Natural killer cell (primary cell): ENCODE measurements at regions not wholly inside any gene's neighbourhood (a gene's known extent, or its start where the extent isn't known, plus 50 kb on each side); places are given as distances from the start of the nearest gene placed in this dataset.

ENCODE experiments used
- ATAC-seq, 3 donors: fragments of 150-1000 bp in 2 of 3; fragments of 200-7000 bp in 1 of 3; cut with Tn5 transposase; 1 replicate in 1 of 3; 2 replicates in 2 of 3; pipeline ENCODE4 v1.10.0; 2021; ENCODE audit warnings: mild to moderate bottlenecking in 2 of 3, moderate library complexity in 2 of 3
- DNase-seq, 2 donors: peaks; one replicate each; pipeline versions ENCODE4 v3.0.0 to v3.0.0-alpha.2; 2013 to 2021; ENCODE audit warnings: mixed read lengths in 1 of 2
- H3K27ac ChIP-seq: one replicate; pipeline ENCODE4 v1.5.1; 2013; ENCODE audit warnings: mild to moderate bottlenecking, low read length
- H3K27me3 ChIP-seq: one replicate; pipeline ENCODE4 v1.6.1; 2013; ENCODE audit warnings: low read length; ENCODE audit not compliant: control insufficient read depth, insufficient read depth
- H3K36me3 ChIP-seq: one replicate; pipeline ENCODE4 v1.6.1; 2013; ENCODE audit warnings: low read length; ENCODE audit not compliant: control insufficient read depth, insufficient read depth
- H3K4me1 ChIP-seq: one replicate; pipeline ENCODE4 v1.6.1; 2013; ENCODE audit warnings: low read length; ENCODE audit not compliant: control insufficient read depth, insufficient read depth
- H3K4me3 ChIP-seq: one replicate; pipeline ENCODE4 v1.5.1; 2013; ENCODE audit warnings: low read length
- H3K9me3 ChIP-seq: one replicate; pipeline ENCODE4 v1.6.1; 2013; ENCODE audit warnings: low read length; ENCODE audit not compliant: control insufficient read depth, insufficient read depth
- H3K27ac Mint-ChIP-seq, 2 donors: one replicate each; pipeline ENCODE4 v1.8.0; 2022; ENCODE audit warnings: mild to moderate bottlenecking in 2 of 2, mixed read lengths in 2 of 2, moderate library complexity in 1 of 2
- H3K27me3 Mint-ChIP-seq, 2 donors: one replicate each; pipeline ENCODE4 v1.8.0; 2022; ENCODE audit warnings: low read depth in 2 of 2, mixed read lengths in 2 of 2
- H3K36me3 Mint-ChIP-seq: one replicate; pipeline ENCODE4 v1.8.0; 2022; ENCODE audit warnings: mixed read lengths
- H3K4me1 Mint-ChIP-seq, 2 donors: one replicate each; pipeline ENCODE4 v1.8.0; 2022; ENCODE audit warnings: mixed read lengths in 2 of 2
- H3K4me3 Mint-ChIP-seq: one replicate; pipeline ENCODE4 v1.8.0; 2022; ENCODE audit warnings: mild to moderate bottlenecking, moderate library complexity, mixed read lengths
- H3K9me3 Mint-ChIP-seq, 2 donors: one replicate each; pipeline ENCODE4 v1.8.0; 2022; ENCODE audit warnings: mixed read lengths in 2 of 2
- CTCF ChIP-seq: fragments of 200-600 bp; IDR thresholded peaks from one replicate; pipeline ENCODE4 v1.8.0; 2022; ENCODE audit warnings: antibody characterized with exemption
- WGBS: methylation state at CpG from one replicate; pipeline ENCODE4 v1.1.7; 2013; ENCODE audit warnings: missing lambda C conversion rate; ENCODE audit not compliant: insufficient coverage; 5-methylcytosine and 5-hydroxymethylcytosine counted together
- intact Hi-C: fragments of 100-400 bp; cut with micrococcal nuclease; formaldehyde crosslinking; loops from one replicate; pipeline ENCODE4 v1.14.2; 2022

GRCh38 chr2:195300631-195301030, 356.4 kb upstream of the SLC39A10 start:
- H3K27me3 ChIP-seq: no peaks in the 10 kb centered on the region
- Mint-ChIP-seq H3K27me3 (peaks cover 0 to 3% of the 10 kb centered on the region in 2 donors), H3K4me3 (no peak overlapping the region), H3K9me3 (no peaks in the 10 kb centered on the region), H3K4me1 (no peaks in the 10 kb centered on the region), H3K36me3 (no peaks in the 10 kb centered on the region), H3K27ac (no peak overlapping the region)
- H3K4me3 ChIP-seq: no peak overlapping the region
- DNase-seq: no peak
- intact Hi-C loops: no loop called here
- no peaks in the 10 kb centered on the region for H3K36me3 ChIP-seq
- H3K27ac ChIP-seq: no peak overlapping the region
- no CpG with 5 or more reads among the region's 2 CpGs for WGBS
- no peaks in the 10 kb centered on the region for H3K4me1 ChIP-seq
- ATAC-seq: no peak
- TF ChIP-seq CTCF: no peak
- no peaks in the 10 kb centered on the region for H3K9me3 ChIP-seq

- no peaks in the 10 kb centered on the region for H3K36me3 Mint-ChIP-seq
Measured at GRCh38 chr2:195299600-195299999, 357.4 kb upstream of the SLC39A10 start.

DNA sequence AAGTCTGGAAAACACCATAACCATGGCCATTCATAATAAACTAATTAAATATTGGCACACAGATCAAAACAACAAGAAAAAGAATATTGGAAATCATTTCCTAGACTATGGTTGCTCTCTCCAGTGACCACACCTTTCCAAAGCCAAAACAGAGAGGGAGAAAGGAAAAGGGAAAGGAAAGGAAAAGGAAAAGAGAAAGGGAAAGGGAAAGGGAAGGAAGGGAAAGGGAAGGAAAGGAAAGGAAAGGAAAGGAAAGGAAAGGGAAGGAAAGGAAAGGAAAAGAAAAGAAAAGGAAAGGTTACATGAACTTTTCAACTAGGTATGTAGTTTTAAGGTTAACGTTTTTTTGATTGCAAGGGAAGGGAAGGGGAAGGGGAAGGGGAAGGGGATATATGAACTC, 360.5 kb upstream of the SLC39A10 start:
- no peaks in the 10 kb centered on the region for H3K36me3 Mint-ChIP-seq
- Histone ChIP-seq H3K9me3 (no peaks in the 10 kb centered on the region), H3K36me3 (no peaks in the 10 kb centered on the region), H3K27ac (no peak overlapping the region), H3K27me3 (no peaks in the 10 kb centered on the region), H3K4me3 (no peak overlapping the region), H3K4me1 (no peaks in the 10 kb centered on the region)
- DNase-seq: no peak
- H3K4me1 Mint-ChIP-seq: no peaks in the 10 kb centered on the region
- ATAC-seq: no peak
- WGBS: 79% methylated on average over 1 of the region's 1 CpG
- no peak overlapping the region for H3K4me3 Mint-ChIP-seq
- intact Hi-C loops: no loop called here
- no peak overlapping the region for H3K27ac Mint-ChIP-seq
- H3K27me3 Mint-ChIP-seq: peaks cover 0 to 3% of the 10 kb centered on the region in 2 donors
- no peak for TF ChIP-seq CTCF
- peaks cover 2 to 4% of the 10 kb centered on the region in 2 donors for H3K9me3 Mint-ChIP-seq

More at GRCh38 chr2:195299600-195299999, 357.4 kb upstream of the SLC39A10 start:
- H3K27me3 ChIP-seq: no peaks in the 10 kb centered on the region
- DNase-seq (no peak), ATAC-seq (no peak)
- no peak overlapping the region for H3K4me3 Mint-ChIP-seq
- intact Hi-C loops: no loop called here
- H3K36me3 ChIP-seq: no peaks in the 10 kb centered on the region
- WGBS: no CpG with 5 or more reads among the region's 1 CpG
- no peak for TF ChIP-seq CTCF
- no peaks in the 10 kb centered on the region for H3K9me3 Mint-ChIP-seq
- no peak overlapping the region for H3K27ac ChIP-seq
- no peaks in the 10 kb centered on the region for H3K9me3 ChIP-seq
- H3K4me1 ChIP-seq: no peaks in the 10 kb centered on the region
- no peak overlapping the region for H3K27ac Mint-ChIP-seq
- no peak overlapping the region for H3K4me3 ChIP-seq
- no peaks in the 10 kb centered on the region for H3K4me1 Mint-ChIP-seq
- H3K27me3 Mint-ChIP-seq: peaks cover 0 to 3% of the 10 kb centered on the region in 2 donors

- peaks cover 0 to 4% of the 10 kb centered on the region in 2 donors for H3K9me3 Mint-ChIP-seq
- Histone ChIP-seq H3K4me1 (no peaks in the 10 kb centered on the region), H3K27me3 (no peaks in the 10 kb centered on the region), H3K36me3 (no peaks in the 10 kb centered on the region), H3K9me3 (no peaks in the 10 kb centered on the region), H3K27ac (no peak overlapping the region), H3K4me3 (no peak overlapping the region)
- intact Hi-C loops: no loop called here
- no peak overlapping the region for H3K4me3 Mint-ChIP-seq
- DNase-seq (no peak), ATAC-seq (no peak)
- no peaks in the 10 kb centered on the region for H3K4me1 Mint-ChIP-seq
- H3K27me3 Mint-ChIP-seq: peaks cover 0 to 4% of the 10 kb centered on the region in 2 donors
- no peak for TF ChIP-seq CTCF
- no peak overlapping the region for H3K27ac Mint-ChIP-seq
- H3K36me3 Mint-ChIP-seq: no peaks in the 10 kb centered on the region
Measured at GRCh38 chr2:195289081-195289480, 367.9 kb upstream of the SLC39A10 start.
